ENCODE measurements at regions not wholly inside any gene's neighbourhood (a gene's known extent, or its start where the extent isn't known, plus 50 kb on each side); places are given as distances from the start of the nearest gene placed in this dataset.
"Not testable (repeated sequence)": the region's sequence is repeated elsewhere in the genome, so short reads cannot be mapped to it uniquely, and the experiment has no call there.

DNA sequence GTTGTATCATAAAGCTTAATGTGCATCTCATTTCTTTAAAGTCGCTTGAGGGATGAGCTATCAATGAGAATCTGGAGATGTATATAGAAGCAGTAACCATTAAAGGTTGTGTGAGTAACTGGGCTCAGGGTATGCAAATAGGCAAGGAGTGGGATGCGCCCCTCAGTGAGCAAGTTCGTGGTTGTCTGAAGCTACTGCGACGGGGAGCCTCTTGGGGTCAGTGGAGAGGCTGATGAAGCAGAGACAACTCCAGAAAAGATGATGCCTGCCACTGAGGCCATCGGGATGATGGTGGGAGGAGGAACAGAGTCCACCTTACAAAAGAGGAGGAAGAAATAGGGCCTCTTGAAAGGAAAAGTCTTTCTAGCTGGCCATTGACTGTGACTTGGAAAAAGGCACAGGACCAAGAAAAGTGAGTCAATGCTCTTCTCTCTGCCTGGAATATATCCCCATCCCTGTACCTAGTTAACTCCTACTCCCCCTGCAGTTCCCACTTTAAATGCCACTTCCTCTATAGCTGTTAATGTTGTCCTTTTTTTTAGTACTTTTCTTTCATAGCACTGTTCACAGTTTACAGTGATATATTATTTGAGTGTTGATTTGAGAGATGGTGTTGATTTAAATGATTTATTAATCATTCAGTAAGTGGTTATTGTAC is 51.4 kb upstream of the LSM6 start:
- DNase-seq, result no peak

DNA sequence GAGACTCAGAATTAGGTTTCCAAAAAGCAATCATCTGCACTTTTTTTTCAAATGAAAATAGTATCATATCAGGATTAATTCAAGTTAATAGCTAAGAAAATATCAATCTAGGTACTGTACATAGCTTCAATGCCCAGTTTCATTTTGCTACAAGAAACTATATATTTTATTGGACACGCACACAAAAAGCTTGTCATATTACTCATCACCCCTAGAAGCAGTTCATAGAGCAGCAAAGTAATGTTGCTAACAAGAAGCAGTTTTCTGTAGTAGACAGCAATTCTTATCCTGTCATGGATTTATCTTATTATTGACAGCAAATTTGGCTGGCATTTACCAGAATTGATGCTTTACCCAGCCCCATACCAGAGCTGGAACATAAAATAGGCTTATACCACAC is 52.3 kb upstream of the LSM6 start:
- no peak for DNase-seq

GRCh38 chr4:146122398-146122797 is 53.1 kb upstream of the LSM6 start:
- DNase-seq, result no peak

DNA sequence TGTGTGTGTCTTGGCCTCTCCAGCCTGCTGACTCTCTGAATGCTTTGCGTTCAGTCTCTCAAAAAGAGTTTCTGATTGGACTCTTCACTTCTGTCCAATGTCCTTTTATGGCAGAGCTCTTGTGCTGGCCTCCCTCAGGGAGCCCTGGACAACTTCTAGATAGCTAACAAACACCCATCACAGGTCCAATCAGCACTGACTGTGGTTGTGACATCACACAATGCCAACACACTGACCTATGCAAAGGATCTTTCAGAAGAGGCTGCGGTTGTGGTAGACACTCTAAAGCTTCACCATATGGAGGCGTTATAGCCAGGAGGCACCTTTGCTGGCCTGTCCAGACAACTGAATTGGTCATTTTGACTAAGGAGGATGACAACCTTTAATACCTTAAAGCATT is 53.8 kb upstream of the LSM6 start:
- DNase-seq, result no peak

DNA sequence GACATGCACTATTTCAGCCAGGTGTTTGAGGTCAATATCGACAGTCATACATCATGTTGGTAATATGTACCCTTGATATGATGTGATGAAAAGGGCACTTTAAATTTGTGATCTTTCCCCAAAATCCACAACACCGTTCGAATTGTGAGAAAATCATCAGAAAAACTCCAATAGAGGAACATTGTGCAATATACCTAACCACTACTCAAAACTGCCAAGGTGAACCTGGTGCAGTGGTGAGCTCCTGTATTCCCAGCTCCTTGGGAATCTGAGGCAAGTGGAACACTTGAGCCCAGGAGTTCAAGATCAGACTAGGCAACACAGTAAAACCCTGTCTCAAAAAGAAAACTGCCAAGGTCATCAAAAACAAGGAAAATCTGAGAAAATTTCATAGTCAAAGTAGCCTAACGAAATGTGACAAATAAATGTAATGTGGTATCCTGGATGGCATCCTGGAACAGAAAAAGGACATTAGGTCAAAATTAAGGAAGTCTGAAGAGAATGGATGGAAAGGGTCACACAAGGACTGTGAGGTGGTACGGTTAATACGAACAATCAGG is 55.6 kb upstream of the LSM6 start:
- no peak for DNase-seq

- no peak for DNase-seq
Observed at GRCh38 chr4:146114066-146114465, 61.5 kb upstream of the LSM6 start.

DNA sequence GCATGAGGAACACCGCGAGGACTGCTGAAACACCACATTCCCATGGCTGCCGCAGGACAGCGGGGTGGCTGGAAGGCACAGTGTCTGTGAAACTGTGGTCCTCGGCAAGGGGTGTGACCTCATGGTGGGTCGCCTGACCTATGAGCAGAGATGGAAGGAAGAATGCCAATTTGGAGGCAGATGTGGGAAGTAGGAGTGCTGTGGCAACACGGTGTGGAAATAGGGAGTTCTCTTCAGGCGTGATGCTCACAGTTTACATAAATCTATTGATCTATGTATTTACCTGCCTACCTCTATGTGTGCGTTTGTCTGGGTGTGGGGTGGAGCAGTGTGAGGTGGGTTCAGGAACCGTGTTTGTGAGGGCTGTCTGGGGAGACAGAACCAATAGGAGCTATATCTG is 62.3 kb upstream of the LSM6 start:
- no peak for DNase-seq

DNA sequence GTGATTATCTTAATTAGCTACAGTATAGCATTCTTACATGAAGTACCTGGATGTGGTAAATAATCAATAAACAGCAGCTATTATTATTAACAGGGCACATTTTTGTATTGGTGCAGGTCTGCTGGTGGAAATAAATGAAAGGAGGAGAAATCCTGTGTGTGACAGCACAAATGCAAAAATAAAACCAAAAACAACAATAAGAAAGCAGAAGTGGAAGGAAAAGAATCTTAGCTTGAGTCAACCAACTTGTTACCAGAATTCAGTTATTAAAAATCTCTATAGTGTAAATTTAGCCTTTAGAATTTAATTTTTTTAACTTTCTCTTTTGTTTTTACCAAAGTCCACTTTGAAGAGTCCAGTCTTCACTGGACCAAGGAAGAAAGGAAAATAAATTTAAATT is 63.1 kb upstream of the LSM6 start:
- DNase-seq, result no peak

GRCh38 chr4:146110871-146111485 is 64.5 kb upstream of the LSM6 start:
- DNase-seq, result no peak

- no peak for DNase-seq
Observed at GRCh38 chr4:146108756-146109155, 66.8 kb upstream of the LSM6 start.

DNA sequence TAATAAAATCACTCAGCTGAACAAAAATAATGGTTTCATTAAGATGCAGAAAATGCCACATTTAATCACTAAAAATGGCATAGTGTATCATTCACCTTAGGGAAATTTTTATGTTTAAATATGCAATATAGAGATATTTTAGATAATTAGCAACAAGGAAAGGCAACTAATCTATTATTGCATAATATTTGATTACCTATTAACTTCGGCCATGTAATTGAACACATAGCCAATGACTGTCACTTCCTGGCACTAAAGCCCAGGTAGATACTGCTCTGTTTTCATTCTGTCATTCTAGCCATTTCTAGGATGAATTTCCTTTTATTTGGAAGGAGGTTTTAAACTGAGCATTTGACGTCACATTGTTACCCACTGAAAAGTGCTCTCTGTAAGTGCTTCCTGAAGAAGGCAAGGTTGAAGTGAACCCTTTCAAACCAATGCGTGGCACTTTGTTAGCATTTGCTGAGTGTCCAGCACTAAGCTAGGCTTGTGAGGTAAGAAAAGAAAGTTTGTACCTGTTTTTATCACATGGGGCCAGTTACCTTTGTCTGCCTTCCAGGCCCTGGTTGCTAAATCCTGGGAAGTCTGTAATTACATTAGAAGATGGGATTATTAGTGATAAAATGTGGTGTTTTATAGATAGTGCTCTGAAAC is 67.8 kb upstream of the LSM6 start:
- DNase-seq, result no peak

DNA sequence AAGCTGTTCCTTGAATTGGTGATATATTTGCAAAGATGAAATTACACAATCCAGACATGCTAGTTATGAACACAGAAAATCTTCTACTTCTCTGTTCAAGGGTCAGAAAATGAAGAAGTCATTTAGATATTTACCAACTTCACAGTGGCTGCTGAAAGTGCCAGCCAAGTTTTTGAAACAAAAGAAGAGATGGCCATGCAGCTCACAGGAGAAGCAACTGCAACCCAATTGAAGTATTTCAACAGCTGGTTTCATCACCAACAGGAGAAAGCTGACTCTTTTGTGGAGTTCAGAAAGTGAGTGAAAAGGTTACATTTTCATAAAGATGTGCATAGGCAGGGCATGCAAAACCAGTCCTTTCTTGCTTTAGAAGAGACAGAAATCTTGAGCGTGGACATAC is 70.1 kb upstream of the LSM6 start:
- DNase-seq, result no peak

GRCh38 chr4:146104541-146104940 is 71.0 kb upstream of the LSM6 start:
- no peak for DNase-seq

- DNase-seq, result not testable (repeated sequence)
Observed at GRCh38 chr4:146104052-146104451, 71.5 kb upstream of the LSM6 start.

DNA sequence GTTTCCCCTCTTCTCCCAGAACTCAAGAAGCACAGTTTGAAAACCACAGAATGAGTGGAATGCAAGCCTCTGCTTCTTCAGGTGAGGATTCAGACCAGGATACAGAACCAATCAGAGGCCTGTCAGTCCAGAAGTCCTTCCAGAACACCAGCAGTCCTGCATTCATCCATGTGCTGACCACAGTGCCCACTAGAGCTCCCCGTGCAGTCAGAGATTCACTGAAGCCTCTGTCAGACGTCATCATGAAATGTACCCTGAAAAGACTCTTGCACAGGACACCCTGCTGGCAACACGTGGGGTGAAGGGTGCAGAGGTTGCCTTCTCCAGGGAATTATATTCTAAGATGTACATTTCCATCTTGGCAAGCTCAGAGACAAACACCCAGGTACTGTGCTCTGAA is 75.9 kb upstream of the LSM6 start:
- no peak for DNase-seq

DNA sequence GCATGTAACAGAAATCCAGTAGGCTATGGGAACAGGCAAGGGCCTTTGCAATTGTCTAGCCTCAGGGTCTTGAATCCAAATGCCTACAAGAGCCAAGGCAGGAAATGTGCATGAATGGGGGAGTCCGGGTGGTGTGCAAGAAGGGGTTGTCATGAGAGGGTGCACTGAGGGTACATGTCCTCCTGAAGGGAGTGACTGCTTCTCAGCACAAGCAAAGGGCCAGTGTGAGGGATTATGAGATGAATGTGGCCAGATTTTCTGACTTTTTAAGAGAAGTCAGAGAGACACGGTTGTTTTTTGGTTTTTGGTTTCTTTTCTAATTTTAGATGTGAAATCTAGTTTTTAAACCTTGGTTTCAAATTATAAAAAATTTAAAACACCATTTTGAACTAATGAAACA is 76.5 kb upstream of the LSM6 start:
- no peak for DNase-seq

DNA sequence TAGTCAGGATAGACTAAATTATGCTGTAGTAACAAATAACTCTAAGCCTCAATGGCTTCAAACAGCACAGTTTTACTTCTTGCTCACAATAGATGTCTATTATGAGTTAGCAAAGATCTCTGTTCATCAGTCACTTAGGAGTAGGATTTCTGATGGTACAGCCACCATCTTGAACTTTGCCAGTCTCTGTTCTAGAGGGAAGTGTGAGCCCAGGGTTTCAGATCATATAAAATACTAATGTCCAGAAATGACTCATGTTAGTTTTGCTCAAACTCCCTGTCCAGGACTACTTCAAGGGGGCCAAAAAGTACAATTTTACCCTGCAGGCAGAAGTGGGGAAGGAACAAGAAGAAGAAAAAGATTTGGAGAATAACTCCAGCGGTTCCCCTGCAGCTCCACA is 77.1 kb upstream of the LSM6 start:
- DNase-seq, result no peak

DNA sequence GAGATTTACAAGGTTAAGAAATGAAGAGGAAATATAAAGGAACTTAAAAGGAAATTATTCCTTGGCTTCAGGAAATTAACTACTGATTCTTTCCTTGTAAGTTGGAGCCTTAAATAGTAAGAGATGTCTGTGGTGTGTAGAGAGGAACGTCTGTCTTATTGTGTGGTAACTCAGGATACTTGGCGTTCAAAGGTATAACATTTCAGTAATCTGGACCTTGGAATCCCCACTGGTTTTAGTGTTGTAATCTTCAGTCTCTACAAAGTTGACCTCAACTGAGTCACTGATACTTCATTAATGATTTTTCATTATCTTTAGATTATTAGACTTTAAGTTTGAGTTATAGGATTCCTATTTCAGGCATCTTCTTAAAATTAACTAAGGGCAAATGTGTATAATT is 79.1 kb upstream of the LSM6 start:
- DNase-seq, result no peak

DNA sequence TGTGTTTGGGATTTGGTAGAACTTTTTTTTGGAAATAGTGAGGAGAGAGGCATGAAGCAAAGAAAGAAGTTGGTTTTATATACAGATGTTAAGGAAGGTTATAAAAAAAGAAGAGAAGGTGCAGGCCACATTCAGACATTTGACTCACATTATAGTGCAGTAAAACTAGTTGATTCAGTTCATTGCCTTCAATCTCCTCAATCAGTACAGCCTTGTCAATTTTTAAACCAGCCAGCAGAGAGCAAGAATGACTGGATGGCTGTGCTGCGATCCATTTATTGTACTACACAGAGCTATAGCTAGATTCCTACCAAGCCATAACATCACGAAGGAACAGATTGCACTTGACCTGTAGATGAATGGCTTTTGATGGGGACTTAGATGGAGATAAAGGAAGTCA is 79.7 kb upstream of the LSM6 start:
- no peak for DNase-seq

GRCh38 chr4:146095091-146095690 is 80.3 kb upstream of the LSM6 start:
- no peak for DNase-seq

DNA sequence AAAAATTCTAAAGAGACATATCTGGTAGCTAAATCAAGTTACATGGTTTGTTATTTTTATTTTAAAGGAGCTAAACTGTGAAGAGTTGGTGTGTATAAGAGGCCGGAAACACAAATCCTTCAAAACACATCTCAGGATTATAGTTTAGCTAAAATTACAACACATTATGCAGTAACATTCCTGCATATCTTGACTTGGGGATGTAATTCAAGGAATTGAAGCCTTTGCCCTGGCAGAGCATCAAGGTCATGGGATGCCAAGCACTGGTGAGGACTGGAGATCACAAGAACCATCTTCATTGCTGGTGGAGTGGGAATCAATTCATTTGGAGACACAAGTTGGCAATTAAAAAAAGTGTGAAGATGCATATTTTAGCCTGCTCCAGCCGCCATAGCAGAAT is 86.8 kb upstream of the LSM6 start:
- no peak for DNase-seq

DNA sequence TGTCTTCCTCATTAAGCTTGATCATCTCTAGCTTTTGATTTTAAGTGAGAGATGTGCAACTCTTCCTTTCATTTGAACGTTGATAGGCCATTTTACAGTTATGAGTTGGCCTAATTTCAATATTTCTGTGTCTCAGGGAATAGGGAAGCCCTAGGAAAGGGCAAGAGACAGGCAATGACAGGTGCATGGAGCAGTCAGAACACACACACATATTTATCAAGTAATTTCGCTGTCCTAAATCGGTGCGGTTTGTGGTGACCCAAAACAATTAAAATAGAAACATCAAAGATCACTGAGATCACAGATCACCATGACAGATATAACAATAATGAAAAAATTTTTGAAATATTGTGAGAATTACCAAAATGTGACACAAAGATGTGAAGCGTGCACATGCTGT is 87.7 kb upstream of the LSM6 start:
- no peak for DNase-seq

- DNase-seq, result no peak
Observed at GRCh38 chr4:146076081-146076480, 99.4 kb upstream of the LSM6 start.

DNA sequence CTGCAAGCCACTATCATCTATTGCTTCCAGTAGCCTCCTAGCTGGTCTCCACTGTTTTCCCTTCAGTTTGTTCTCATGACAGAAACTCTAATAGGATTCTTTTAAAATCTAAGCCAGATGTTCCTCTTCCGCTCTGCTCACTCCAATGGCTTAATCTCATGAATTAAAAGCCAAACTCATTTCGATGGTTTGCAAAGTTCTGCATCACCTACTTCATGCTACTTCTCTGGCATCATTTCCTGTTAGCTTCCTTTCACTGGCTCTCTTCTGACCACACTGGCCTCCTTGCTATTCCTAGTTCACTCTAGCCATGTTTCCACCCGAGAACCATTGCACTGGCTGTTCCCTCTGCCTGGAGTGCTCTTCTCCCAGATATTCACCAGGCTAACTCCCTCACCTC is 102.0 kb upstream of the LSM6 start:
- DNase-seq, result no peak
